H9 (cell line): ENCODE measurements at regions not wholly inside any gene's neighbourhood (a gene's known extent, or its start where the extent isn't known, plus 50 kb on each side); places are given as distances from the start of the nearest gene placed in this dataset.

ENCODE experiments used
- DNase-seq: peaks from one replicate; pipeline ENCODE4 v3.0.0-alpha.2; 2017
- H2AFZ ChIP-seq: one replicate; pipeline ENCODE4 v1.6.1; 2013; ENCODE audit warnings: mild to moderate bottlenecking, low read length, control low read depth, moderate library complexity
- H2AK5ac ChIP-seq: 2 replicates; pipeline ENCODE4 v1.6.1; 2013; ENCODE audit warnings: low read length, control low read depth, mixed read lengths; ENCODE audit not compliant: insufficient read length
- H2BK120ac ChIP-seq: one replicate; pipeline ENCODE4 v1.6.1; 2013; ENCODE audit warnings: low read depth, mild to moderate bottlenecking, low read length, control low read depth, inconsistent platforms; ENCODE audit not compliant: poor library complexity, severe bottlenecking
- H2BK12ac ChIP-seq: 2 replicates; pipeline ENCODE4 v1.6.1; 2013; ENCODE audit warnings: low read length, control low read depth, mixed read lengths, low read depth; ENCODE audit not compliant: insufficient read length
- H2BK15ac ChIP-seq: 2 replicates; pipeline ENCODE4 v1.6.1; 2013; ENCODE audit warnings: low read depth, low read length, control low read depth
- H2BK20ac ChIP-seq: one replicate; pipeline ENCODE4 v1.6.1; 2013; ENCODE audit warnings: low read depth, mild to moderate bottlenecking, low read length, control low read depth, inconsistent platforms; ENCODE audit not compliant: poor library complexity, severe bottlenecking
- H2BK5ac ChIP-seq: 2 replicates; pipeline ENCODE4 v1.6.1; 2013; ENCODE audit warnings: low read length, control low read depth, mixed read lengths; ENCODE audit not compliant: insufficient read length
- H3K14ac ChIP-seq: 2 replicates; pipeline ENCODE4 v1.6.1; 2013; ENCODE audit warnings: low read length, control low read depth; ENCODE audit not compliant: insufficient read depth
- H3K18ac ChIP-seq: 2 replicates; pipeline ENCODE4 v1.6.1; 2013; ENCODE audit warnings: low read depth, mild to moderate bottlenecking, mixed read lengths, low read length, control low read depth; ENCODE audit not compliant: insufficient read length
- H3K23ac ChIP-seq: 2 replicates; pipeline ENCODE4 v1.6.1; 2013; ENCODE audit warnings: low read length, control low read depth, mixed read lengths, low read depth; ENCODE audit not compliant: insufficient read length
- H3K23me2 ChIP-seq: 2 replicates; pipeline ENCODE4 v1.6.1; 2013; ENCODE audit warnings: low read depth, mild to moderate bottlenecking, mixed read lengths, low read length, control low read depth; ENCODE audit not compliant: insufficient read length, poor library complexity, severe bottlenecking
- H3K27ac ChIP-seq: 2 replicates; pipeline ENCODE4 v1.5.1; 2013; ENCODE audit warnings: low read length, control low read depth, mixed read lengths, low read depth; ENCODE audit not compliant: insufficient read length
- H3K27me3 ChIP-seq: 2 replicates; pipeline ENCODE4 v1.6.1; 2013; ENCODE audit warnings: low read length, control low read depth, inconsistent platforms; ENCODE audit not compliant: insufficient read depth
- H3K4ac ChIP-seq: 2 replicates; pipeline ENCODE4 v1.6.1; 2013; ENCODE audit warnings: low read depth, mild to moderate bottlenecking, control low read depth, inconsistent platforms, low read length, moderate library complexity
- H3K4me1 ChIP-seq: 2 replicates; pipeline ENCODE4 v1.6.1; 2013; ENCODE audit warnings: low read length, control low read depth, inconsistent platforms; ENCODE audit not compliant: insufficient read depth
- H3K4me2 ChIP-seq: 2 replicates; pipeline ENCODE4 v1.6.1; 2013; ENCODE audit warnings: low read length, control low read depth, mixed read lengths; ENCODE audit not compliant: insufficient read length, insufficient read depth
- H3K56ac ChIP-seq: 2 replicates; pipeline ENCODE4 v1.6.1; 2013; ENCODE audit warnings: low read depth, mild to moderate bottlenecking, mixed read lengths, low read length, control low read depth; ENCODE audit not compliant: insufficient read length
- H3K79me1 ChIP-seq: 2 replicates; pipeline ENCODE4 v1.6.1; 2013; ENCODE audit warnings: low read depth, mild to moderate bottlenecking, moderate library complexity, low read length, control low read depth, inconsistent platforms; ENCODE audit not compliant: insufficient read depth, poor library complexity, severe bottlenecking
- H3K79me2 ChIP-seq: 2 replicates; pipeline ENCODE4 v1.6.1; 2013; ENCODE audit warnings: low read length, control low read depth, inconsistent platforms; ENCODE audit not compliant: insufficient read depth
- H3K9ac ChIP-seq: 2 replicates; pipeline ENCODE4 v1.6.1; 2013; ENCODE audit warnings: low read length, control low read depth, mixed read lengths; ENCODE audit not compliant: insufficient read length; ENCODE audit errors: extremely low read depth
- H3K9me3 ChIP-seq: one replicate; pipeline ENCODE4 v1.6.1; 2013; ENCODE audit warnings: low read depth, low read length, inconsistent platforms; ENCODE audit not compliant: control insufficient read depth
- H3T11ph ChIP-seq: one replicate; pipeline ENCODE4 v1.6.1; 2013; ENCODE audit warnings: mild to moderate bottlenecking, low read length, control low read depth, inconsistent platforms
- H4K20me1 ChIP-seq: one replicate; pipeline ENCODE4 v1.6.1; 2013; ENCODE audit not compliant: control insufficient read depth, insufficient read length, insufficient read depth
- H4K5ac ChIP-seq: 2 replicates; pipeline ENCODE4 v1.6.1; 2013; ENCODE audit warnings: low read depth, mild to moderate bottlenecking, mixed read lengths, low read length, control low read depth; ENCODE audit not compliant: insufficient read length
- H4K8ac ChIP-seq: replicated peaks from 2 replicates; pipeline ENCODE4 v1.6.1; 2013; ENCODE audit warnings: low read length, control low read depth, mixed read lengths, low read depth; ENCODE audit not compliant: insufficient read length
- H4K91ac ChIP-seq: 2 replicates; pipeline ENCODE4 v1.6.1; 2013; ENCODE audit warnings: low read depth, mild to moderate bottlenecking, moderate library complexity, mixed read lengths, low read length, control low read depth; ENCODE audit not compliant: insufficient read length
- H3K27ac Mint-ChIP-seq, 3 experiments: 2 replicates in 2 of 3; 3 replicates in 1 of 3; pipeline ENCODE4 v1.8.0; 2020 to 2021; ENCODE audit warnings: mixed read lengths in 3 of 3, mild to moderate bottlenecking in 1 of 3, moderate library complexity in 1 of 3
- H3K27me3 Mint-ChIP-seq: 2 replicates; pipeline ENCODE4 v1.8.0; 2021; ENCODE audit warnings: low read depth, mild to moderate bottlenecking, moderate library complexity, mixed read lengths
- H3K36me3 Mint-ChIP-seq, 3 experiments: 2 replicates in 2 of 3; 3 replicates in 1 of 3; pipeline ENCODE4 v1.8.0; 2020 to 2021; ENCODE audit warnings: low read depth in 3 of 3, mixed read lengths in 3 of 3; ENCODE audit not compliant: insufficient read depth in 1 of 3
- H3K4me1 Mint-ChIP-seq, 2 experiments: 2 replicates each; pipeline ENCODE4 v1.8.0; 2020; ENCODE audit warnings: mixed read lengths in 2 of 2
- H3K4me3 Mint-ChIP-seq, 2 experiments: 2 replicates in 1 of 2; 3 replicates in 1 of 2; pipeline ENCODE4 v1.8.0; 2020 to 2021; ENCODE audit warnings: mild to moderate bottlenecking in 2 of 2, mixed read lengths in 2 of 2, moderate library complexity in 1 of 2
- H3K9me3 Mint-ChIP-seq, 2 experiments: 2 replicates in 1 of 2; 3 replicates in 1 of 2; pipeline ENCODE4 v1.8.0; 2020; ENCODE audit warnings: mild to moderate bottlenecking in 2 of 2, mixed read lengths in 2 of 2, moderate library complexity in 1 of 2
- WGBS: extraction: QIAGEN DNeasy Blood & Tissue Kit; methylation state at CpG from one replicate; pipeline ENCODE4 v1.1.7; 2013; ENCODE audit warnings: missing lambda C conversion rate, low lambda C conversion rate, mixed read lengths; ENCODE audit not compliant: insufficient read length; ENCODE audit errors: extremely low coverage; 5-methylcytosine and 5-hydroxymethylcytosine counted together
- TF ChIP-seq, protein P1 (sequence below): fragments of 200-600 bp; sonication (generic); conservative IDR thresholded peaks from 3 replicates; pipeline ENCODE4 v1.8.0; 2021; ENCODE audit warnings: antibody characterized with exemption, mild to moderate bottlenecking

DNA sequence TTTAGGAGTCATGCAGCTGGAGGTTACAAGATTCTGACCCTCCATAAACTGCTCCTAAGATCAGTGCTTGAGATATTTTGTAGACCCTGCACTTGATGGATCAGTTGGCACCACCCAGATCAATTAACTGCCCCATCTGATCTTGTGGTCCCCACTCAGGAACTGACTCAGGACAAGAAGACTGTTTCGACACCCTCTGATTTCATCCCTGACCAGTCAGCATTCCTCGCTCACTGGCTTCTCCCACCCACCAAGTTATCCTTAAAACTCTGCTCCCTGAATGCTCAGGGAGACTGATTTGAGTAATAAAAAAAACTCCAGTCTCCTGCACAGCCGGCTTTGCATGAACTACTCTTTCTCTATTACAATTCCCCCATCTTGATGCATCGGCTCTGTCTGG is 360.2 kb downstream of the GALC start:
- no peaks in the 10 kb centered on the region; a peak in 1 of 5 replicates for H3K9me3 Mint-ChIP-seq
- no CpG with 5 or more reads among the region's 4 CpGs for WGBS
- no peak overlapping the region for H3K56ac ChIP-seq

More for the DNA sequence above, 360.2 kb downstream of the GALC start:
- Histone ChIP-seq H3K79me1 (no peaks in the 10 kb centered on the region), H2BK120ac (no peak overlapping the region), H4K5ac (no peak overlapping the region), H3K18ac (no peak overlapping the region), H3K27ac (no peak overlapping the region), H3K79me2 (no peaks in the 10 kb centered on the region), H3T11ph (no peak overlapping the region), H3K23me2 (no peaks in the 10 kb centered on the region), H3K14ac (no peak overlapping the region), H2BK12ac (no peak overlapping the region), H4K8ac (no peak overlapping the region), H3K4me1 (no peaks in the 10 kb centered on the region), H3K23ac (no peak overlapping the region), H3K4ac (no peak overlapping the region), H3K9me3 (no peaks in the 10 kb centered on the region), H4K20me1 (no peaks in the 10 kb centered on the region), H2BK15ac (no peak overlapping the region), H2BK20ac (no peak overlapping the region), H3K4me2 (no peak overlapping the region), H2AK5ac (no peak overlapping the region), H2BK5ac (no peak overlapping the region), H4K91ac (no peak overlapping the region), H3K27me3 (no peaks in the 10 kb centered on the region), H2AFZ (no peak overlapping the region), H3K9ac (no peak overlapping the region)
- H3K4me1 Mint-ChIP-seq = peaks cover 12 to 16% of the 10 kb centered on the region in 2 experiments
- H3K36me3 Mint-ChIP-seq = no peaks in the 10 kb centered on the region
- TF ChIP-seq, protein P1, sequence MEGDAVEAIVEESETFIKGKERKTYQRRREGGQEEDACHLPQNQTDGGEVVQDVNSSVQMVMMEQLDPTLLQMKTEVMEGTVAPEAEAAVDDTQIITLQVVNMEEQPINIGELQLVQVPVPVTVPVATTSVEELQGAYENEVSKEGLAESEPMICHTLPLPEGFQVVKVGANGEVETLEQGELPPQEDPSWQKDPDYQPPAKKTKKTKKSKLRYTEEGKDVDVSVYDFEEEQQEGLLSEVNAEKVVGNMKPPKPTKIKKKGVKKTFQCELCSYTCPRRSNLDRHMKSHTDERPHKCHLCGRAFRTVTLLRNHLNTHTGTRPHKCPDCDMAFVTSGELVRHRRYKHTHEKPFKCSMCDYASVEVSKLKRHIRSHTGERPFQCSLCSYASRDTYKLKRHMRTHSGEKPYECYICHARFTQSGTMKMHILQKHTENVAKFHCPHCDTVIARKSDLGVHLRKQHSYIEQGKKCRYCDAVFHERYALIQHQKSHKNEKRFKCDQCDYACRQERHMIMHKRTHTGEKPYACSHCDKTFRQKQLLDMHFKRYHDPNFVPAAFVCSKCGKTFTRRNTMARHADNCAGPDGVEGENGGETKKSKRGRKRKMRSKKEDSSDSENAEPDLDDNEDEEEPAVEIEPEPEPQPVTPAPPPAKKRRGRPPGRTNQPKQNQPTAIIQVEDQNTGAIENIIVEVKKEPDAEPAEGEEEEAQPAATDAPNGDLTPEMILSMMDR = no peak
- no peak for DNase-seq
- H3K4me3 Mint-ChIP-seq = no peak overlapping the region
- no peaks in the 10 kb centered on the region for H3K27me3 Mint-ChIP-seq
- peak overlapping the region in 1 of 3 experiments; percentile 27; a peak in 1 of 7 replicates for H3K27ac Mint-ChIP-seq
